ENCODE measurements at regions not wholly inside any gene's neighbourhood (a gene's known extent, or its start where the extent isn't known, plus 50 kb on each side); places are given as distances from the start of the nearest gene placed in this dataset.
A peak's percentile ranks its signal among the peaks of the same experiment; 100 is the strongest.

DNA sequence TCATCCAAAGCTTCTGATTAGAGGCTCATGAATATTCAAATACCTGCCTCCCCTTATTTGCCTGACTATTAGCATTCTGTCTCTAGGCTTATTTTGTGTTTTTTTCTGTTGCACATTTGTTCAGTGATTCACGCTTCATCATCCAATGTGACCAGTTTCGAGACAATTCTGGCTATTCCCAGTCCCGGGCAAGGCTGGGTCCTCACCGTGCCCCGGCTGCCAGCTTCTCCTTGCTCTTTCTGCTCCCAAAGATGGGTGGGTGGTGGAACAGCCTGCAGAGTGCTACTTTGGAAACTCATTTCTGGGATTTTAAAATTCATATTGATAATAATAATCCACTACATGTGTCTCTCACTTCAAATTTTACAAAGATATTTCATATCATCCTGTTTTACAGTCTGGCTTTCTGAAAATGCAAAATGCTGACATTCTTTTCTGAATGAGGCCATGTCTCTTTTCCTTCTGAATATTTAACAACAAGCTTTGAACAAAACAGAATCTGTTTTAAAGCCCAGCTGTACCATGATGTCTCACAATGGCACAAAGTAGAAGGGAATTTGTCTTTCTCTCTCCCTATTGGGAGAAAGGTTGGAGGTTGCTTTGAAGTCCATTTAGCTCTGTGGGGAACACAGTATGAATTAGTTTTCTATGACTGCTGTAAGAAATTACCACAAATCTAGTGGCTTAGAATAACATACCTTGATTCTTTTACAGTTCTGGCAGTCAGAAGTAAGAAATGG, 116.9 kb upstream of the CDH13 start:
- H3K27me3 ChIP-seq (ENCODE audit: control insufficient read depth, insufficient read depth, low read length): no peaks in the 10 kb centered on the region
- no peaks in the 10 kb centered on the region for H4K20me1 ChIP-seq (ENCODE audit: control insufficient read depth, extremely low read depth, insufficient read depth, low read length)
- H3K4me2 ChIP-seq (ENCODE audit: extremely low read depth, insufficient read depth, low read length): no peak overlapping the region
- TF ChIP-seq, protein P1, sequence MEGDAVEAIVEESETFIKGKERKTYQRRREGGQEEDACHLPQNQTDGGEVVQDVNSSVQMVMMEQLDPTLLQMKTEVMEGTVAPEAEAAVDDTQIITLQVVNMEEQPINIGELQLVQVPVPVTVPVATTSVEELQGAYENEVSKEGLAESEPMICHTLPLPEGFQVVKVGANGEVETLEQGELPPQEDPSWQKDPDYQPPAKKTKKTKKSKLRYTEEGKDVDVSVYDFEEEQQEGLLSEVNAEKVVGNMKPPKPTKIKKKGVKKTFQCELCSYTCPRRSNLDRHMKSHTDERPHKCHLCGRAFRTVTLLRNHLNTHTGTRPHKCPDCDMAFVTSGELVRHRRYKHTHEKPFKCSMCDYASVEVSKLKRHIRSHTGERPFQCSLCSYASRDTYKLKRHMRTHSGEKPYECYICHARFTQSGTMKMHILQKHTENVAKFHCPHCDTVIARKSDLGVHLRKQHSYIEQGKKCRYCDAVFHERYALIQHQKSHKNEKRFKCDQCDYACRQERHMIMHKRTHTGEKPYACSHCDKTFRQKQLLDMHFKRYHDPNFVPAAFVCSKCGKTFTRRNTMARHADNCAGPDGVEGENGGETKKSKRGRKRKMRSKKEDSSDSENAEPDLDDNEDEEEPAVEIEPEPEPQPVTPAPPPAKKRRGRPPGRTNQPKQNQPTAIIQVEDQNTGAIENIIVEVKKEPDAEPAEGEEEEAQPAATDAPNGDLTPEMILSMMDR (conservative IDR thresholded peaks at IDR 0.05 in 1 of 2, IDR thresholded peaks at IDR 0.05 in 1 of 2; ENCODE audit: low read depth in 1 of 2, low read length in 2 of 2): no peak
- no peak for TF ChIP-seq EZH2 (IDR thresholded peaks at IDR 0.05; ENCODE audit: low read length, missing control alignments)
- no peak overlapping the region for H2AFZ ChIP-seq (ENCODE audit: low read length)
- no peaks in the 10 kb centered on the region for H3K36me3 ChIP-seq (ENCODE audit: control insufficient read depth, insufficient read depth, low read length)
- no peaks in the 10 kb centered on the region for H3K79me2 ChIP-seq (ENCODE audit: control insufficient read depth, insufficient read depth, low read length)
- H3K4me3 ChIP-seq (replicated peaks in 1 of 4; ENCODE audit: control extremely low read depth in 1 of 4, insufficient read depth in 1 of 4, low read depth in 3 of 4, low read length in 4 of 4): no peak overlapping the region
- peak in 1 of 2 donors; percentile 14 for DNase-seq (ENCODE audit: low read depth in 2 of 2)
- H3K9me3 ChIP-seq (ENCODE audit: control insufficient read depth, insufficient read depth, low read depth, low read length): no peaks in the 10 kb centered on the region
- H3K27ac ChIP-seq (ENCODE audit: insufficient read depth, low read length): no peak overlapping the region
- H3K9ac ChIP-seq (ENCODE audit: insufficient read depth, low read length): no peak overlapping the region
- H3K4me1 ChIP-seq (ENCODE audit: control insufficient read depth, extremely low read depth, insufficient read depth, low read length): no peaks in the 10 kb centered on the region

DNA sequence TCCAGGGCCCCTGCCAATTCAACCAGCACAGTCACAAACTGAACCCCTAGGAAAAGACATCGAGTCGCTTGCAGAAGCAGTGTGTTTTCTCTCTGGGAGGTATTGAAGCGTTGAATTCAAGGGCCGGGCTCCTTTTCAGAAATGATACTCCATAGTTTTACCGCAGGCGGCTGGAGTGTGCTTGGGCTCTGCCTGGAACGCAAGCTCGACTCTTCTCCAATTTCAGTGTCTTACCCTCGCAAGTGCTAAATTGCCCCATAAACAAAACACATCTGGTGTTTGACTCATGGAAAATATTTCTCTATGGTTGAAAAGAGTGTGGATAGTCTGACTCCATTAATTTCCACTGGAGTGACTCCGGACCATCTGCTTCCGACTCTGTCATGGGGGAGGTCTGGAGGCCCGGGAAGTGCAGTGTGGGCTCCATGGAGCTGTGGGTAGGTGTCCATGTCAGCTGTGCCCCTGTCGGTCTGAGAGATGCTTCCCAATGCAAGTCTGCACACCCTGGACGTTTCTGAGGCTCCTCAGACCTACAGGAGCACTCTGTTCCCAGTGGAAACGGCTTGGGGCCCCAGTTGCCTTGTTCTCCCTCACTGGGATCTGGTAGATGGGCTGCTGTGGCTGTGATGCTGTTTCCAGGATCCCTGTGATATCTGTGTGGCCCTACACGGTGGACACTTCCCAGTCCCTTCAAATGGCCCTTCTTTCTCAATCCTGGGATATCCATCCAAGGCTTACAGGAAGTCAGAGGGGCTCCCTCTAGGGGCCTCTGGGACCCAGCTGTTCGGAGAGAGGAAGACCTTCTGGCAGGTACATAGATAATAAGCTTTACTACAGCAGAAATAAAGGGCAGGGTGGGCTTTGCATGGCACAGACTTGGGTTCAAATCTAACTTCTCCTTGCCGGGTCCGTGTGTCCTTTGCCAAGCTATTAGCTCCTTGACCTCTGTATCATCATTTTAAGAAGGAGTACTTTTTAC, 119.8 kb upstream of the CDH13 start:
- Histone ChIP-seq H3K27me3 (ENCODE audit: control insufficient read depth, insufficient read depth, low read length) (no peaks in the 10 kb centered on the region), H3K79me2 (ENCODE audit: control insufficient read depth, insufficient read depth, low read length) (no peaks in the 10 kb centered on the region), H3K4me1 (ENCODE audit: control insufficient read depth, extremely low read depth, insufficient read depth, low read length) (no peaks in the 10 kb centered on the region), H3K4me3 (replicated peaks in 1 of 4; ENCODE audit: control extremely low read depth in 1 of 4, insufficient read depth in 1 of 4, low read depth in 3 of 4, low read length in 4 of 4) (no peak overlapping the region), H3K27ac (ENCODE audit: insufficient read depth, low read length) (no peak overlapping the region), H3K36me3 (ENCODE audit: control insufficient read depth, insufficient read depth, low read length) (no peaks in the 10 kb centered on the region), H3K9me3 (ENCODE audit: control insufficient read depth, insufficient read depth, low read depth, low read length) (no peaks in the 10 kb centered on the region), H2AFZ (ENCODE audit: low read length) (no peak overlapping the region), H4K20me1 (ENCODE audit: control insufficient read depth, extremely low read depth, insufficient read depth, low read length) (no peaks in the 10 kb centered on the region), H3K9ac (ENCODE audit: insufficient read depth, low read length) (no peak overlapping the region), H3K4me2 (ENCODE audit: extremely low read depth, insufficient read depth, low read length) (no peak overlapping the region)
- TF ChIP-seq, protein P1 (conservative IDR thresholded peaks at IDR 0.05 in 1 of 2, IDR thresholded peaks at IDR 0.05 in 1 of 2; ENCODE audit: low read depth in 1 of 2, low read length in 2 of 2): no peak
- TF ChIP-seq EZH2 (IDR thresholded peaks at IDR 0.05; ENCODE audit: low read length, missing control alignments): no peak
- peak in 1 of 2 donors; percentile 29 for DNase-seq (ENCODE audit: low read depth in 2 of 2)

DNA sequence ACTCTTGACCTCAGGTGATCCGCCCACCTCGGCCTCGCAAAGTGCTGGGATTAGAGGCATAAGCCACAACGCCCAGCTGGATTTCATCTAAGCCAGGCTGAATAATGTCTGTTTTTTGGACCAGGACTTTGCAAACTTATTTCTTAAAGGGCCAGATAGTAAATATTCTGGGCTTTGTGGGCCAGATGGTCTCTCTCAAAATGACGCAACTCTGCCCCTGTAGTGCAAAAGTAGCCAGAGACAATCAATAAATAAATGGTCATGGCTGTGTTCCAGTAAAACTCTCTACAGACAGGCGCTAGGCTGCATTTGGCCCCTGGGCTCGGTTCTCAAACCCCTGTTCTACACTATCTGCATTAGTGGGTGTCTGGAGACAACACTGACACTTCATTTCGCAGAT, 121.9 kb upstream of the CDH13 start:
- Histone ChIP-seq H3K9ac (ENCODE audit: insufficient read depth, low read length) (no peak overlapping the region), H3K27me3 (ENCODE audit: control insufficient read depth, insufficient read depth, low read length) (no peaks in the 10 kb centered on the region), H4K20me1 (ENCODE audit: control insufficient read depth, extremely low read depth, insufficient read depth, low read length) (no peaks in the 10 kb centered on the region), H3K9me3 (ENCODE audit: control insufficient read depth, insufficient read depth, low read depth, low read length) (no peaks in the 10 kb centered on the region), H3K4me3 (replicated peaks in 1 of 4; ENCODE audit: control extremely low read depth in 1 of 4, insufficient read depth in 1 of 4, low read depth in 3 of 4, low read length in 4 of 4) (no peak overlapping the region), H2AFZ (ENCODE audit: low read length) (no peak overlapping the region), H3K27ac (ENCODE audit: insufficient read depth, low read length) (no peak overlapping the region), H3K36me3 (ENCODE audit: control insufficient read depth, insufficient read depth, low read length) (no peaks in the 10 kb centered on the region), H3K79me2 (ENCODE audit: control insufficient read depth, insufficient read depth, low read length) (no peaks in the 10 kb centered on the region), H3K4me1 (ENCODE audit: control insufficient read depth, extremely low read depth, insufficient read depth, low read length) (no peaks in the 10 kb centered on the region), H3K4me2 (ENCODE audit: extremely low read depth, insufficient read depth, low read length) (no peak overlapping the region)
- DNase-seq (ENCODE audit: low read depth in 2 of 2): peak in 1 of 2 donors; percentile 35
- no peak for TF ChIP-seq EZH2 (IDR thresholded peaks at IDR 0.05; ENCODE audit: low read length, missing control alignments)
- TF ChIP-seq, protein P1 (conservative IDR thresholded peaks at IDR 0.05 in 1 of 2, IDR thresholded peaks at IDR 0.05 in 1 of 2; ENCODE audit: low read depth in 1 of 2, low read length in 2 of 2): no peak

All from fibroblast of lung (primary cell).